Caco-2 (cell line): ENCODE measurements at regions not wholly inside any gene's neighbourhood (a gene's known extent, or its start where the extent isn't known, plus 50 kb on each side); places are given as distances from the start of the nearest gene placed in this dataset.

ENCODE experiments used
- BruUV-seq: library from RNA; stranded (reverse); fragments of 400-500 nt; replicated peaks from 2 replicates; lab custom pipeline; 2021; lab: Mats Ljungman, UMichigan
- CTCF ChIA-PET: fragments of 300-600 bp; sonication (Branson Sonifier 250); formaldehyde crosslinking; loops from one replicate; lab custom pipeline; 2022; ENCODE audit warnings: antibody characterized with exemption; lab: Charles Lee
- POLR2A ChIA-PET: fragments of 300-600 bp; sonication (Branson Sonifier 250); formaldehyde crosslinking; loops from one replicate; lab custom pipeline; 2022; ENCODE audit warnings: antibody characterized with exemption; lab: Charles Lee
- DNase-seq, 2 experiments: peaks; one replicate each; pipeline versions ENCODE4 v3.0.0 to v3.0.0-alpha.2; 2020 to 2022
- H3K27me3 ChIP-seq: replicated peaks from 2 replicates; pipeline ENCODE4 v1.6.0; 2011; ENCODE audit warnings: low read length; ENCODE audit not compliant: control insufficient read depth, insufficient read depth
- H3K36me3 ChIP-seq: 2 replicates; pipeline ENCODE4 v1.5.1; 2011; ENCODE audit warnings: low read length; ENCODE audit not compliant: control insufficient read depth, insufficient read depth
- H3K4me1 ChIP-seq: fragments of 250-450 bp; sonication (Bioruptor Pico); 2 replicates; pipeline ENCODE4 v1.5.1; 2020; ENCODE audit warnings: mild to moderate bottlenecking
- H3K4me3 ChIP-seq: 2 replicates; pipeline ENCODE4 v1.5.1; 2011; ENCODE audit warnings: low read depth, mild to moderate bottlenecking, control low read depth, low read length
- H3K9me3 ChIP-seq: fragments of 250-450 bp; sonication (Bioruptor Pico); 2 replicates; pipeline ENCODE4 v1.5.1; 2020; ENCODE audit warnings: mild to moderate bottlenecking, moderate library complexity
- H3K27ac Mint-ChIP-seq: one replicate; pipeline ENCODE4 v1.8.0; 2022; ENCODE audit warnings: mixed read lengths; ENCODE audit not compliant: unreplicated experiment
- H3K27me3 Mint-ChIP-seq: one replicate; pipeline ENCODE4 v1.8.0; 2022; ENCODE audit warnings: mixed read lengths; ENCODE audit not compliant: insufficient read depth, unreplicated experiment
- H3K36me3 Mint-ChIP-seq: one replicate; pipeline ENCODE4 v1.8.0; 2022; ENCODE audit warnings: mild to moderate bottlenecking, mixed read lengths; ENCODE audit not compliant: insufficient read depth, unreplicated experiment
- H3K4me1 Mint-ChIP-seq: one replicate; pipeline ENCODE4 v1.8.0; 2022; ENCODE audit warnings: low read depth, mixed read lengths; ENCODE audit not compliant: unreplicated experiment
- H3K4me3 Mint-ChIP-seq: one replicate; pipeline ENCODE4 v1.8.0; 2022; ENCODE audit warnings: mild to moderate bottlenecking, moderate library complexity, mixed read lengths; ENCODE audit not compliant: unreplicated experiment
- H3K9me3 Mint-ChIP-seq: one replicate; pipeline ENCODE4 v1.8.0; 2022; ENCODE audit warnings: mixed read lengths; ENCODE audit not compliant: unreplicated experiment
- intact Hi-C: fragments of 100-400 bp; cut with micrococcal nuclease; formaldehyde crosslinking; loops from one replicate; pipeline ENCODE4 v1.10.0; 2022; ENCODE audit not compliant: unreplicated experiment
- TF ChIP-seq, protein P1 (sequence below), 2 experiments: fragments of 200-600 bp in 1 of 2; IDR thresholded peaks; 1 replicate in 1 of 2; 2 replicates in 1 of 2; pipeline versions ENCODE4 v1.5.1 to v1.8.0; 2011 to 2022; ENCODE audit warnings: antibody characterized with exemption in 1 of 2, control low read depth in 1 of 2, inconsistent platforms in 1 of 2, low read depth in 1 of 2, low read length in 1 of 2, mild to moderate bottlenecking in 1 of 2, moderate library complexity in 1 of 2; ENCODE audit not compliant: insufficient read depth in 1 of 2, severe bottlenecking in 1 of 2, unreplicated experiment in 1 of 2

DNA sequence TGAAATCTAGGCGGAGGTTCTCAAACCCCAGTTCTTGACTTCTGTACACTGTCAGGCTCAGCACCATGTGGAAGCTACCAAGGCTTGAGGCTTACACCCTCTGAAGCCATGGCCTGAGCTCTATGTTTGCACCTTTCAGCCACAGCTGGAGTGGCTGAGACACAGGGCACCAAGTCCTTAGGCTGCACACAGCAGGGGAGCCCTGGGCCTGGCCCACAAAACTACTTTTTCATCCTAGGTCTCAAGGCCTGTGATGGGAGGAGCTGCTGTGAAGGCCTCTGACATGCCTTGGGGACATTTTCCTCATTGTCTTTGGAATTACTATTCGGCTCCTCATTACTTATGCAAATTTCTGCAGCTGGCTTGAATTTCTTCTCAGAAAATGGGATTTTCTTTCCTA is 503.2 kb upstream of the PCDH20 start:
- Histone ChIP-seq H3K4me3 (no peak overlapping the region), H3K9me3 (no peaks in the 10 kb centered on the region), H3K27me3 (no peaks in the 10 kb centered on the region), H3K36me3 (no peaks in the 10 kb centered on the region), H3K4me1 (no peaks in the 10 kb centered on the region)
- CTCF ChIA-PET = no interaction called here
- intact Hi-C loops = no loop called here
- BruUV-seq = no TSS peak
- TF ChIP-seq, protein P1, sequence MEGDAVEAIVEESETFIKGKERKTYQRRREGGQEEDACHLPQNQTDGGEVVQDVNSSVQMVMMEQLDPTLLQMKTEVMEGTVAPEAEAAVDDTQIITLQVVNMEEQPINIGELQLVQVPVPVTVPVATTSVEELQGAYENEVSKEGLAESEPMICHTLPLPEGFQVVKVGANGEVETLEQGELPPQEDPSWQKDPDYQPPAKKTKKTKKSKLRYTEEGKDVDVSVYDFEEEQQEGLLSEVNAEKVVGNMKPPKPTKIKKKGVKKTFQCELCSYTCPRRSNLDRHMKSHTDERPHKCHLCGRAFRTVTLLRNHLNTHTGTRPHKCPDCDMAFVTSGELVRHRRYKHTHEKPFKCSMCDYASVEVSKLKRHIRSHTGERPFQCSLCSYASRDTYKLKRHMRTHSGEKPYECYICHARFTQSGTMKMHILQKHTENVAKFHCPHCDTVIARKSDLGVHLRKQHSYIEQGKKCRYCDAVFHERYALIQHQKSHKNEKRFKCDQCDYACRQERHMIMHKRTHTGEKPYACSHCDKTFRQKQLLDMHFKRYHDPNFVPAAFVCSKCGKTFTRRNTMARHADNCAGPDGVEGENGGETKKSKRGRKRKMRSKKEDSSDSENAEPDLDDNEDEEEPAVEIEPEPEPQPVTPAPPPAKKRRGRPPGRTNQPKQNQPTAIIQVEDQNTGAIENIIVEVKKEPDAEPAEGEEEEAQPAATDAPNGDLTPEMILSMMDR (IDR thresholded peaks at IDR 0.05; ENCODE audit: insufficient read depth in 1 of 2, low read depth in 1 of 2, low read length in 1 of 2, severe bottlenecking in 1 of 2, unreplicated experiment in 1 of 2) = no peak
- H3K36me3 Mint-ChIP-seq = no peaks in the 10 kb centered on the region
- DNase-seq = no peak
- H3K27me3 Mint-ChIP-seq = no peaks in the 10 kb centered on the region
- H3K9me3 Mint-ChIP-seq = no peaks in the 10 kb centered on the region
- POLR2A ChIA-PET = no interaction called here
- H3K4me1 Mint-ChIP-seq = no peaks in the 10 kb centered on the region
- H3K4me3 Mint-ChIP-seq = no peak overlapping the region
- H3K27ac Mint-ChIP-seq = no peak overlapping the region

- Histone ChIP-seq H3K4me1 (no peaks in the 10 kb centered on the region), H3K27me3 (no peaks in the 10 kb centered on the region), H3K36me3 (no peaks in the 10 kb centered on the region), H3K9me3 (no peaks in the 10 kb centered on the region), H3K4me3 (no peak overlapping the region)
- Mint-ChIP-seq H3K27ac (no peak overlapping the region), H3K36me3 (no peaks in the 10 kb centered on the region), H3K4me1 (no peaks in the 10 kb centered on the region), H3K27me3 (no peaks in the 10 kb centered on the region), H3K9me3 (no peaks in the 10 kb centered on the region), H3K4me3 (no peak overlapping the region)
- no TSS peak for BruUV-seq
- ChIA-PET POLR2A (no interaction called here), CTCF (no interaction called here)
- DNase-seq = no peak
- TF ChIP-seq, protein P1 (IDR thresholded peaks at IDR 0.05; ENCODE audit: insufficient read depth in 1 of 2, low read depth in 1 of 2, low read length in 1 of 2, severe bottlenecking in 1 of 2, unreplicated experiment in 1 of 2) = no peak
- intact Hi-C loops = no loop called here
These were observed 500.8 kb upstream of the PCDH20 start for GRCh38 chr13:61916483-61916882.

GRCh38 chr13:61913183-61913582 is 497.5 kb upstream of the PCDH20 start:
- Histone ChIP-seq H3K9me3 (no peaks in the 10 kb centered on the region), H3K36me3 (no peaks in the 10 kb centered on the region), H3K27me3 (no peaks in the 10 kb centered on the region), H3K4me3 (no peak overlapping the region), H3K4me1 (no peaks in the 10 kb centered on the region)
- TF ChIP-seq, protein P1 (IDR thresholded peaks at IDR 0.05; ENCODE audit: insufficient read depth in 1 of 2, low read depth in 1 of 2, low read length in 1 of 2, severe bottlenecking in 1 of 2, unreplicated experiment in 1 of 2) = no peak
- no peaks in the 10 kb centered on the region for H3K4me1 Mint-ChIP-seq
- no TSS peak for BruUV-seq
- H3K4me3 Mint-ChIP-seq = no peak overlapping the region
- H3K27ac Mint-ChIP-seq = no peak overlapping the region
- no peaks in the 10 kb centered on the region for H3K36me3 Mint-ChIP-seq
- POLR2A ChIA-PET = no interaction called here
- H3K9me3 Mint-ChIP-seq = no peaks in the 10 kb centered on the region
- no peak for DNase-seq
- no peaks in the 10 kb centered on the region for H3K27me3 Mint-ChIP-seq
- CTCF ChIA-PET = no interaction called here
- intact Hi-C loops = no loop called here
